Thyroid gland (tissue), 4 donors: ENCODE measurements at regions not wholly inside any gene's neighbourhood (a gene's known extent, or its start where the extent isn't known, plus 50 kb on each side); places are given as distances from the start of the nearest gene placed in this dataset.

Experiments used
- DNase-seq, 2 donors: peaks; one replicate each; pipeline ENCODE4 v3.0.0-alpha.2; 2019
- H3K27ac ChIP-seq, 3 donors: fragments of 200-600 bp; sonication (generic); 1 replicate in 2 of 3; 2 replicates in 1 of 3; pipeline ENCODE4 v1.5.1; 2016 to 2019; ENCODE audit warnings: mild to moderate bottlenecking in 1 of 3, moderate library complexity in 1 of 3
- H3K27me3 ChIP-seq: fragments of 200-600 bp; sonication (generic); one replicate; pipeline ENCODE4 v1.5.1; 2019
- H3K36me3 ChIP-seq, 2 donors: fragments of 200-600 bp; sonication (generic); one replicate each; pipeline ENCODE4 v1.5.1; 2016 to 2019
- H3K4me1 ChIP-seq, 2 donors: fragments of 200-600 bp; sonication (generic); one replicate each; pipeline ENCODE4 v1.5.1; 2017 to 2019
- H3K4me3 ChIP-seq, 3 donors: fragments of 200-600 bp; sonication (generic); replicated peaks in 1 of 3; 1 replicate in 2 of 3; 2 replicates in 1 of 3; pipeline ENCODE4 v1.5.1; 2016; ENCODE audit warnings: mild to moderate bottlenecking in 1 of 3
- H3K9me3 ChIP-seq: fragments of 200-600 bp; sonication (generic); one replicate; pipeline ENCODE4 v1.5.1; 2017
- POLR2A ChIP-seq, 2 donors: fragments of 450-650 bp; IDR thresholded peaks; one replicate each; pipeline ENCODE4 v1.6.1; 2017; ENCODE audit warnings: antibody characterized with exemption in 2 of 2, mild to moderate bottlenecking in 2 of 2, moderate library complexity in 1 of 2
- WGBS, 2 donors: methylation state at CpG; one replicate each; pipeline ENCODE4 v1.1.5; 2017; 5-methylcytosine and 5-hydroxymethylcytosine counted together
- intact Hi-C: fragments of 100-400 bp; cut with DNase I; formaldehyde crosslinking; loops from one replicate; pipeline ENCODE4 v1.15.1; 2023
- TF ChIP-seq, protein P1 (sequence below), 6 experiments: fragments of 200-600 bp in 3 of 6; fragments of 450-650 bp in 3 of 6; sonication (generic) in 3 of 6; IDR thresholded peaks; one replicate each; pipeline ENCODE4 v1.5.1; 2016 to 2019; ENCODE audit warnings: antibody characterized with exemption in 6 of 6, mild to moderate bottlenecking in 2 of 6, inconsistent platforms in 1 of 6, moderate library complexity in 1 of 6

GRCh38 chr4:19910861-19911525, 340.7 kb upstream of the SLIT2 start:
- TF ChIP-seq POLR2A (IDR thresholded peaks at IDR 0.05), result no peak
- TF ChIP-seq, protein P1, sequence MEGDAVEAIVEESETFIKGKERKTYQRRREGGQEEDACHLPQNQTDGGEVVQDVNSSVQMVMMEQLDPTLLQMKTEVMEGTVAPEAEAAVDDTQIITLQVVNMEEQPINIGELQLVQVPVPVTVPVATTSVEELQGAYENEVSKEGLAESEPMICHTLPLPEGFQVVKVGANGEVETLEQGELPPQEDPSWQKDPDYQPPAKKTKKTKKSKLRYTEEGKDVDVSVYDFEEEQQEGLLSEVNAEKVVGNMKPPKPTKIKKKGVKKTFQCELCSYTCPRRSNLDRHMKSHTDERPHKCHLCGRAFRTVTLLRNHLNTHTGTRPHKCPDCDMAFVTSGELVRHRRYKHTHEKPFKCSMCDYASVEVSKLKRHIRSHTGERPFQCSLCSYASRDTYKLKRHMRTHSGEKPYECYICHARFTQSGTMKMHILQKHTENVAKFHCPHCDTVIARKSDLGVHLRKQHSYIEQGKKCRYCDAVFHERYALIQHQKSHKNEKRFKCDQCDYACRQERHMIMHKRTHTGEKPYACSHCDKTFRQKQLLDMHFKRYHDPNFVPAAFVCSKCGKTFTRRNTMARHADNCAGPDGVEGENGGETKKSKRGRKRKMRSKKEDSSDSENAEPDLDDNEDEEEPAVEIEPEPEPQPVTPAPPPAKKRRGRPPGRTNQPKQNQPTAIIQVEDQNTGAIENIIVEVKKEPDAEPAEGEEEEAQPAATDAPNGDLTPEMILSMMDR (IDR thresholded peaks at IDR 0.05), result no peak
- no peak for DNase-seq
- no peaks in the 10 kb centered on the region for H3K36me3 ChIP-seq
- H3K27ac ChIP-seq, result no peak overlapping the region
- H3K27me3 ChIP-seq, result no peaks in the 10 kb centered on the region
- H3K9me3 ChIP-seq, result no peaks in the 10 kb centered on the region
- no peaks in the 10 kb centered on the region for H3K4me1 ChIP-seq
- intact Hi-C loops, result no loop called here
- 84 to 92% methylated on average over 1 of the region's 1 CpG for WGBS, 2 donors
- H3K4me3 ChIP-seq, result no peak overlapping the region

GRCh38 chr4:19905024-19905423, 346.7 kb upstream of the SLIT2 start:
- intact Hi-C loops, result no loop called here
- Histone ChIP-seq H3K9me3 (no peaks in the 10 kb centered on the region), H3K27ac (no peak overlapping the region), H3K4me3 (no peak overlapping the region), H3K27me3 (no peaks in the 10 kb centered on the region), H3K36me3 (no peaks in the 10 kb centered on the region), H3K4me1 (no peaks in the 10 kb centered on the region)
- TF ChIP-seq, protein P1 (IDR thresholded peaks at IDR 0.05), result no peak
- no peak for TF ChIP-seq POLR2A (IDR thresholded peaks at IDR 0.05)
- 96 to 100% methylated on average over 3 of the region's 3 CpGs for WGBS, 2 donors
- DNase-seq, result no peak

DNA sequence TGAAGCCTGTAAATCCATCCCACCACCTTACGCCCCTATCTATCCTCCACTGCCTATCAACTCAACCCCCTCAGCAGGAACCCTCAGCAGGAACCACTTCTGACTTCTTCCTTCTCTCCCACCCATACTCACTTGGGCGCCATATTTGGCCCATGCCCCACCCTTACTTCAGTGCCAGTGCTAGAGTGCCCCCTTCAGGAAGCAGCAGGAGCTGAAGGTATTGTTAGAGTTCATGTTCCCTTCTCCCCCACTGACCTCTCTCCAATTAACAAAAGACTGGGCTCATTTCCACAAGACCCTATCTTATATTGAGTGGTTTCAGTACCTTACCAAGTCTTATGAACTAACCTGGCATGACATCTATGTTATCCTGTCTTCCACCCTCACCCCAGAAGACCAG, 363.1 kb upstream of the SLIT2 start:
- H3K36me3 ChIP-seq, result no peaks in the 10 kb centered on the region
- 93 to 96% methylated on average over 2 of the region's 2 CpGs for WGBS, 2 donors
- no peaks in the 10 kb centered on the region for H3K27me3 ChIP-seq
- no peaks in the 10 kb centered on the region for H3K9me3 ChIP-seq
- DNase-seq, result no peak
- no peak overlapping the region for H3K27ac ChIP-seq
- intact Hi-C loops, result no loop called here
- no peak overlapping the region for H3K4me3 ChIP-seq
- no peaks in the 10 kb centered on the region for H3K4me1 ChIP-seq
- TF ChIP-seq, protein P1 (IDR thresholded peaks at IDR 0.05), result no peak
- no peak for TF ChIP-seq POLR2A (IDR thresholded peaks at IDR 0.05)

GRCh38 chr4:19883841-19884240, 367.9 kb upstream of the SLIT2 start:
- no peak overlapping the region for H3K27ac ChIP-seq
- H3K4me1 ChIP-seq, result no peaks in the 10 kb centered on the region
- intact Hi-C loops, result no loop called here
- no peaks in the 10 kb centered on the region for H3K27me3 ChIP-seq
- H3K9me3 ChIP-seq, result no peaks in the 10 kb centered on the region
- DNase-seq, result no peak
- no peaks in the 10 kb centered on the region for H3K36me3 ChIP-seq
- H3K4me3 ChIP-seq, result no peak overlapping the region
- TF ChIP-seq, protein P1 (IDR thresholded peaks at IDR 0.05), result no peak

GRCh38 chr4:19880206-19880605, 371.5 kb upstream of the SLIT2 start:
- Histone ChIP-seq H3K9me3 (no peaks in the 10 kb centered on the region), H3K4me1 (no peaks in the 10 kb centered on the region), H3K36me3 (no peaks in the 10 kb centered on the region), H3K4me3 (no peak overlapping the region), H3K27ac (no peak overlapping the region), H3K27me3 (no peaks in the 10 kb centered on the region)
- DNase-seq, result no peak
- TF ChIP-seq, protein P1 (IDR thresholded peaks at IDR 0.05), result no peak
- TF ChIP-seq POLR2A (IDR thresholded peaks at IDR 0.05), result no peak
- intact Hi-C loops, result no loop called here
- WGBS, 2 donors, result 49 to 54% methylated on average over 5 of the region's 5 CpGs
